Fibroblast of mammary gland (primary cell): ENCODE measurements at regions not wholly inside any gene's neighbourhood (a gene's known extent, or its start where the extent isn't known, plus 50 kb on each side); places are given as distances from the start of the nearest gene placed in this dataset.
A peak's percentile ranks its signal among the peaks of the same experiment; 100 is the strongest.

Experiments
- DNase-seq: peaks from one replicate; pipeline ENCODE4 v3.0.0-alpha.2; 2010; ENCODE audit warnings: low read depth
- H3K4me3 ChIP-seq: 2 replicates; pipeline ENCODE4 v1.5.1; 2011; ENCODE audit warnings: low read depth, mild to moderate bottlenecking, low read length, moderate library complexity; ENCODE audit not compliant: control insufficient read depth
- TF ChIP-seq, protein P1 (sequence below): conservative IDR thresholded peaks from 2 replicates; pipeline ENCODE4 v1.5.1; 2011; ENCODE audit warnings: low read depth, low read length, inconsistent platforms; ENCODE audit not compliant: control insufficient read depth, insufficient read depth

- H3K4me3 ChIP-seq, result no peak overlapping the region
These were observed 240.5 kb upstream of the CXXC4 start for GRCh38 chr4:104735174-104735573.

GRCh38 chr4:104740161-104740560 is 245.5 kb upstream of the CXXC4 start:
- H3K4me3 ChIP-seq, result no peak overlapping the region
- TF ChIP-seq, protein P1, sequence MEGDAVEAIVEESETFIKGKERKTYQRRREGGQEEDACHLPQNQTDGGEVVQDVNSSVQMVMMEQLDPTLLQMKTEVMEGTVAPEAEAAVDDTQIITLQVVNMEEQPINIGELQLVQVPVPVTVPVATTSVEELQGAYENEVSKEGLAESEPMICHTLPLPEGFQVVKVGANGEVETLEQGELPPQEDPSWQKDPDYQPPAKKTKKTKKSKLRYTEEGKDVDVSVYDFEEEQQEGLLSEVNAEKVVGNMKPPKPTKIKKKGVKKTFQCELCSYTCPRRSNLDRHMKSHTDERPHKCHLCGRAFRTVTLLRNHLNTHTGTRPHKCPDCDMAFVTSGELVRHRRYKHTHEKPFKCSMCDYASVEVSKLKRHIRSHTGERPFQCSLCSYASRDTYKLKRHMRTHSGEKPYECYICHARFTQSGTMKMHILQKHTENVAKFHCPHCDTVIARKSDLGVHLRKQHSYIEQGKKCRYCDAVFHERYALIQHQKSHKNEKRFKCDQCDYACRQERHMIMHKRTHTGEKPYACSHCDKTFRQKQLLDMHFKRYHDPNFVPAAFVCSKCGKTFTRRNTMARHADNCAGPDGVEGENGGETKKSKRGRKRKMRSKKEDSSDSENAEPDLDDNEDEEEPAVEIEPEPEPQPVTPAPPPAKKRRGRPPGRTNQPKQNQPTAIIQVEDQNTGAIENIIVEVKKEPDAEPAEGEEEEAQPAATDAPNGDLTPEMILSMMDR, result no peak
- no peak for DNase-seq

More at GRCh38 chr4:104735174-104735573, 240.5 kb upstream of the CXXC4 start:
- no peak for DNase-seq
- TF ChIP-seq, protein P1, result no peak

GRCh38 chr4:104743215-104743653 is 248.5 kb upstream of the CXXC4 start:
- no peak for DNase-seq
- TF ChIP-seq, protein P1, result no peak
- no peak overlapping the region for H3K4me3 ChIP-seq

- no peak overlapping the region for H3K4me3 ChIP-seq
- peak; percentile 67 for DNase-seq
- TF ChIP-seq, protein P1, result no peak
These were observed 252.9 kb upstream of the CXXC4 start for GRCh38 chr4:104747635-104748034.

GRCh38 chr4:104749062-104749461 is 254.4 kb upstream of the CXXC4 start:
- DNase-seq, result no peak
- TF ChIP-seq, protein P1, result no peak

DNA sequence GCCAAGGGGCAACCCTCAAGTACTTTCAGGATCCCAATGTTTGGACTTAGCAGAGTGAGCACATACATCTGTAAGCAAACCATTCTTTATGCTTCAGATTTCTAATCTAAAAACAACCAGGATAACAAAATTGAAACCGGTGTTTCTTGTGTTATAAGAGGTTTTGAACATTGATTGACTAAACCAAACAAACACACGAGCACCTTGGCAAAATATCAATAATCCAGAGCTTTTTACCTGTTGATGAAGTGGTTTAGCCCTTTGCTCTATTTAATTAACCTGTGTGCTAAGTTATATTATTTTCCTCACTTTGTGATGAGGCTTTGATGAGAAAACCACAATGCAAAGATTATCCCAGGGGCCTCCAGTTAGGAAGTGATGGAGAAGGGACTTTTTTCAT is 255.3 kb upstream of the CXXC4 start:
- no peak overlapping the region for H3K4me3 ChIP-seq
- TF ChIP-seq, protein P1, result no peak
- no peak for DNase-seq

More at GRCh38 chr4:104749062-104749461, 254.4 kb upstream of the CXXC4 start:
- H3K4me3 ChIP-seq, result no peak overlapping the region

GRCh38 chr4:104751468-104751867 is 256.8 kb upstream of the CXXC4 start:
- no peak overlapping the region for H3K4me3 ChIP-seq
- DNase-seq, result no peak
- TF ChIP-seq, protein P1, result no peak
